GM20000 (cell line): ENCODE measurements at regions not wholly inside any gene's neighbourhood (a gene's known extent, or its start where the extent isn't known, plus 50 kb on each side); places are given as distances from the start of the nearest gene placed in this dataset.
"Not testable (repeated sequence)": the region's sequence is repeated elsewhere in the genome, so short reads cannot be mapped to it uniquely, and the experiment has no call there.

Experiments used
- DNase-seq: peaks from one replicate; pipeline ENCODE4 v3.0.0; 2012; ENCODE audit warnings: low spot score
- TF ChIP-seq, protein P1 (sequence below): IDR thresholded peaks from 2 replicates; pipeline ENCODE4 v1.5.1; 2012; ENCODE audit warnings: mild to moderate bottlenecking, control low read depth; ENCODE audit errors: extremely low read depth, missing control alignments

DNA sequence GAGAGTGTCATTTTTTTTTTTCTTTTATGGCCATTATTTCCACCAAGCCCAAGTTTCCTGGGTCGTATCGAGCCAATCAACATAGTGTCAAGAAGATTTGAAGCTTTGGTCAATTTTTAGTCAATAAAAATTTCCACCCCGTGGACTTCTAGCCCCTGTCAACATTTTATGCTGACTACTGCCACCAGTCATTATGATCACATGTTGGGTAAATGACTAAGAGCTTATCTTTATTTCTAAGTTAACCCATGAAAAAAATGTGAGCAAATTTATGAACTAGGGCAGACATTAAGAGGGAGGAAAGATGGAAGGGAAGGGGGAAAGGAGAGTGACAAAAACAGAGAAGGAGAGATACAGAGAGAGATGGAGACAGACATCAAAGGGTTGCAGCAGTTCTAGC, 143.5 kb upstream of the ALDH1B1 start:
- no peak for DNase-seq
- TF ChIP-seq, protein P1, sequence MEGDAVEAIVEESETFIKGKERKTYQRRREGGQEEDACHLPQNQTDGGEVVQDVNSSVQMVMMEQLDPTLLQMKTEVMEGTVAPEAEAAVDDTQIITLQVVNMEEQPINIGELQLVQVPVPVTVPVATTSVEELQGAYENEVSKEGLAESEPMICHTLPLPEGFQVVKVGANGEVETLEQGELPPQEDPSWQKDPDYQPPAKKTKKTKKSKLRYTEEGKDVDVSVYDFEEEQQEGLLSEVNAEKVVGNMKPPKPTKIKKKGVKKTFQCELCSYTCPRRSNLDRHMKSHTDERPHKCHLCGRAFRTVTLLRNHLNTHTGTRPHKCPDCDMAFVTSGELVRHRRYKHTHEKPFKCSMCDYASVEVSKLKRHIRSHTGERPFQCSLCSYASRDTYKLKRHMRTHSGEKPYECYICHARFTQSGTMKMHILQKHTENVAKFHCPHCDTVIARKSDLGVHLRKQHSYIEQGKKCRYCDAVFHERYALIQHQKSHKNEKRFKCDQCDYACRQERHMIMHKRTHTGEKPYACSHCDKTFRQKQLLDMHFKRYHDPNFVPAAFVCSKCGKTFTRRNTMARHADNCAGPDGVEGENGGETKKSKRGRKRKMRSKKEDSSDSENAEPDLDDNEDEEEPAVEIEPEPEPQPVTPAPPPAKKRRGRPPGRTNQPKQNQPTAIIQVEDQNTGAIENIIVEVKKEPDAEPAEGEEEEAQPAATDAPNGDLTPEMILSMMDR = no peak

DNA sequence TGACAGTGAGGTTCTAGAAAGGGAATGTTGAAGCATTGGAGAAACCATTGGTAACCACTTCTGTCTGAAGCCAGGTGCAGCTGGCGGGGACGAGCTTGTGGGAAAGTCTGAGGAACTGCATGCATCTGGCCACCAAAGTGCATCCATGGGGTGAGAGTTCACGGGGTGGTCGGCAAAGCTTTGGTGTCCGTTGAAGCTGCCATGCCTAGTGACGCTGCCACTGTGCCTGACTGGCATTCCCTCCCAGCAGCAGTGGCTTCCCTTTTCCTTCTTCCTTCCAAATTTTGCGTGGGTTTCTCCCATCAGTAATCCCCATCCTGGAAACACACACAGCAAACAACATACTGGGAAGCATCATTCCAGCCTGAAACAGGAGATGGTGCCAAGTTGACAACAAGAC, 145.7 kb upstream of the ALDH1B1 start:
- DNase-seq = no peak
- TF ChIP-seq, protein P1 = no peak

DNA sequence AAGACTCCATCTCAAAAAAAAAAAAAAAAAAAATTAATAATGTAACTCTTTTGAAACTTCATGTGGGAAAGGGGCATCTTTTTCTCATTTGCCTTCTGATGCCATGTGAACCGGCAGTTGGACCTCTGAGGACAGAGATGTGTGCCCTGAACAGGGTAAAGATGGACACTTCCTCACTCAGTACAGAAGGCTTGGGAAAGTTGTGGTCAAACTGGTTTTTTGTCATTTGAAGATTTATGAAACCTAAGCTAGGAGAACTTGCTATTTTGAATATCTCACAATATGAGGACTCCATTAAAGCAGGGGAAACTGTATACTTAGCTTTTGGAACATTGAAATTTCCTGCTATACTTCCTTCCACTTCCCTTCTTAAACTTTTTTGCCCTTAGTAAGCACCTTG, 147.5 kb upstream of the ALDH1B1 start:
- no peak for DNase-seq
- TF ChIP-seq, protein P1 = no peak

DNA sequence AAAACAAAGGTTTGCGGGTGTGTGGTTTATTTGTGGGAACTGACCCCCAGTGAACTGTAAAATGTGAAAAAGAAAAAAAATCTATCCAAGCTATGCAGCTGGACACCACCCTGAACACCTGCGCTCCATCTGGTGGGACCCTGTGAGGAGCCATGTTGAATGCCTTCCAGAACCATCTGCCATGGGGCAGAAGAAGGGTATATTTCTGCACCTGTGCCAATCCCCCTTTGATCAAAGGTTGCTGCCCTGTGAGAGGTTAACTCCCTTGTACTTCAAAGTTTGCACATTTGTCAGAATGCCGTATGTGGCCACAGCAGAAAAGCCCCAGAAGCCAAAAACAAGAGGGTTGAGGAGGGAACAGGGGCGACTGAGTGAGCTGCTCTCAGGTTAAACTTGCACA, 148.5 kb upstream of the ALDH1B1 start:
- TF ChIP-seq, protein P1 = no peak
- no peak for DNase-seq

DNA sequence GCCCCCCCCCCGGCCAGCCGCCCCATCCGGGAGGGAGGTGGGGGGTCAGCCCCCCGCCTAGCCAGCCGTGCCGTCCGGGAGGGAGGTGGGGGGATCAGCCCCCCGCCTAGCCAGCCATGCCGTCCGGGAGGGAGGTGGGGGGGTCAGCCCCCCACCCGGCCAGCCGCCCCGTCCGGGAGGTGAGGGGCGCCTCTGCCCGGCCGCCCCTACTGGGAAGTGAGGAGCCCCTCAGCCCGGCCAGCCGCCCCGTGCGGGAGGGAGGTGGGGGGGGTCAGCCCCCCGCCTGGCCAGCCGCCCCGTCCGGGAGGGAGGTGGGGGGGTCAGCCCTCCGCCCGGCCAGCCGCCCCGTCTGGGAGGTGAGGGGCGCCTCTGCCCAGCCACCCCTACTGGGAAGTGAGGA, 150.4 kb upstream of the ALDH1B1 start:
- DNase-seq = not testable (repeated sequence)

DNA sequence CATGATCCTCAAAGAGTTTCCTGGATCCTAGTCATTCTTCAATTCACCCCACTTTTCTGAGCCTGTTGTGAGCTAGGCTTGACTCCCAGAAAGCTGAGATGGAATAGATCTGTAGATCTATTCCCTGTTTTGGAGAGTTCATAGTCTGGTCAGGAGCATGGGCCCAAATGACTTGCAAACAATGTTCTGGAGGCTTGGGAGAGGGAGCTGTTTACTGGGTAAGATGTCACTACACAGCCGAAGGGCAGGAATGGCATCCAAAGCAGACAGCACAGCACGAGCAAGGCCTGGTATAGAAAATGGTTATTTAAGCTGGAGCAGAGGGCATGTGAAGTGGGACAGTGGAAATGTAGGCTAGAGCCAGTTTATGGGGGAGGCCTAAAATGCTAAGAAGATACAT, 152.5 kb upstream of the ALDH1B1 start:
- TF ChIP-seq, protein P1 = no peak
- DNase-seq = no peak

DNA sequence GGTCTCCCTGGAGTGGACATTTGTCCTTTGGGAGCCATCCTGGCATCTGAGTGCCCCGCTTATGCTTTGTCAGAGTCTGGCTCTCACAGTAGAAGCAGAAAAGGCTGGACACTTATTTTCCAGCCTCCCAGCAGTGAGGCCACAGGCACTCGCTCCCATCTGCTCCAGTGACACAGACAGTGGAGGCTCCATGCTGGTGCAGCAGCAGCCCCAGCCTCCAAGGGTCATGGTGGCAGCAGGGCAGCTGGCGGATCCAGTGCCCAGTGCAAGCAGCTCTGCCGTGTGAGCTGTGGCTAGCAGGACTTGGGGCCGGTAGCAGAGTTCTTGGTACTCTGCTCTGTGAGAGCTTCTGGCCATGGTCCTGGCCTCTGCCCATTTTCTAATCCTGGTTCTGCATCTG, 157.3 kb upstream of the ALDH1B1 start:
- TF ChIP-seq, protein P1 = no peak
- DNase-seq = no peak

DNA sequence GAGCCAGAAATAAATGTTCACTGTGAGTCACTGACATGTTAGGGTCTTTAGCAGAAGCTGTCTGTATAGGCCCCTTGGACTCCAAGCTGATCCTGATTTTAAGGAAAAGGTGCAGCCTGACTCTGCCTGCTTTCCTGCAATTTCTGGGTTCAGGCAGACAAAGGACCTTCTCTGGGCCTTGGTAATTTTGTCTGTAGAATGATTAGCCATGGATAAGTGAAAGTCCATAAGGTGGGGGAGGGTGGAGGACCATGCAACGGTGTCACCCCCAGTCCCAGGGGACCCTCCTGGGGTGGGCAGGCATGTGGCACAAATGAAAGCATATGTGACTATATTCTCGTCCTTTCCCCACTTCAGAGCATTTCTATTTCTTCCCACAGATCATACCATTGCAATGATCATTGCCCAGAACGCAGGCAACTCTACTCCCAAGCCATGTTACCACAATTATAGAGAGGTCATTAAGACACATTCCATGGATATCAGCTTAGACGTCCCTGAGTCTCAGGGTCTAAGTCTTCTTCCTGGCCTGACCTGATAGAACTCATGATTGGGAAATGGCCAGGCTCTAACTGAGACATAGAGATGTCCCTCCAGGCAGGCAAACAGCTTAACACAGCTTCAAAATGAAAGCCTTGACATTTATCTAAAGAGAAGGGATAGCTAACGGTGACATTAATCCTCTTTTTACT, 157.9 kb upstream of the ALDH1B1 start:
- no peak for DNase-seq
- TF ChIP-seq, protein P1 = no peak
